ENCODE measurements at regions not wholly inside any gene's neighbourhood (a gene's known extent, or its start where the extent isn't known, plus 50 kb on each side); places are given as distances from the start of the nearest gene placed in this dataset.
A peak's percentile ranks its signal among the peaks of the same experiment; 100 is the strongest.

- H3K9me3 ChIP-seq (ENCODE audit: control insufficient read depth, insufficient read depth, low read length): no peaks in the 10 kb centered on the region
- H4K8ac ChIP-seq (ENCODE audit: low read depth in 2 of 2, low read length in 2 of 2): no peak overlapping the region
- no peak overlapping the region for H2AFZ ChIP-seq (replicated peaks; ENCODE audit: low read length, poor library complexity)
- H2BK120ac ChIP-seq (ENCODE audit: low read depth, low read length): peak overlapping the region; percentile 40; the same call in 1 of the 2 replicates
- H2BK5ac ChIP-seq (ENCODE audit: low read depth, low read length, poor library complexity, severe bottlenecking): no peak overlapping the region
- H3K4me3 ChIP-seq (ENCODE audit: insufficient read depth, low read depth, low read length): no peak overlapping the region
- BruUV-seq (replicated peaks): no TSS peak
- intact Hi-C loops (cut with micrococcal nuclease) (no loop called here), dilution Hi-C loops (cut with HindIII; ENCODE audit: low sequenced_read_pairs, unreplicated experiment) (no loop called here), in situ Hi-C loops (cut with MboI; ENCODE audit: low sequenced_read_pairs) (no loop called here)
- ATAC-seq (ENCODE audit: low read depth) (peak; percentile 27; the same call in 1 of the 2 replicates), DNase-seq (no peak)
- no peak overlapping the region for H3K4me2 ChIP-seq (ENCODE audit: low read depth, low read length)
- no peak overlapping the region for H3K9ac ChIP-seq (ENCODE audit: low read depth, low read length)
- no peaks in the 10 kb centered on the region; the same call in 1 of the 2 replicates for H3K4me1 ChIP-seq (ENCODE audit: control insufficient read depth, insufficient read depth, low read length)
- no peak overlapping the region for H3K56ac ChIP-seq (ENCODE audit: extremely low read depth, insufficient read depth, low read length)
- H4K20me1 ChIP-seq (ENCODE audit: insufficient read depth, low read length): no peaks in the 10 kb centered on the region
- no peak overlapping the region for H3K4ac ChIP-seq (ENCODE audit: low read depth, low read length)
- no peak overlapping the region; the same call in 1 of the 2 replicates for H3K18ac ChIP-seq (ENCODE audit: low read depth, low read length)
- no peak overlapping the region for H2AK5ac ChIP-seq (ENCODE audit: low read depth, low read length)
- H2AK9ac ChIP-seq (replicated peaks; ENCODE audit: low read depth, low read length, poor library complexity): no peak overlapping the region
- no peak overlapping the region for H3K23ac ChIP-seq (ENCODE audit: low read depth, low read length)
- 0 out of 2 replicates have a peak overlapping the region, but pooled peaks have one; percentile 5 for H2BK20ac ChIP-seq (ENCODE audit: low read depth, low read length)
- H2BK15ac ChIP-seq (ENCODE audit: low read depth, low read length): no peak overlapping the region
- no peak overlapping the region for H3K14ac ChIP-seq (replicated peaks; ENCODE audit: low read depth, low read length)
- no peak overlapping the region for H3K27ac ChIP-seq (ENCODE audit: insufficient read depth, low read length)
- H4K91ac ChIP-seq (ENCODE audit: insufficient read depth, low read depth, low read length): peak overlapping the region; percentile 41; the same call in 1 of the 2 replicates
- TF ChIP-seq SMC3 (IDR thresholded peaks at IDR 0.05; ENCODE audit: low read depth, low read length): no peak
- TF ChIP-seq CHD1 (IDR thresholded peaks at IDR 0.05; ENCODE audit: low read depth, low read length): no peak
- no peak for TF ChIP-seq MAFK (IDR thresholded peaks at IDR 0.05; ENCODE audit: low read depth, low read length)
- no peak for TF ChIP-seq RFX5 (IDR thresholded peaks at IDR 0.05; ENCODE audit: low read depth, low read length)
- no peak for TF ChIP-seq CTCF (conservative IDR thresholded peaks at IDR 0.05; ENCODE audit: low read depth, low read length)
- TF ChIP-seq NFE2L2 (IDR thresholded peaks at IDR 0.05; ENCODE audit: low read depth, low read length): no peak
- no peak for TF ChIP-seq USF2 (IDR thresholded peaks at IDR 0.05; ENCODE audit: low read depth, low read length)
- WGBS, 2 experiments (ENCODE audit: extremely low coverage in 2 of 2, insufficient read length in 1 of 2): 72% methylated on average over 2 of the region's 2 CpGs; no CpG with 5 or more reads in 1 of the 2 experiments
- peaks cover 3% of the 10 kb centered on the region for H3K27me3 ChIP-seq (ENCODE audit: control insufficient read depth, insufficient read depth, low read length)
- H3K79me1 ChIP-seq (ENCODE audit: low read depth in 1 of 2, low read length in 2 of 2): no peaks in the 10 kb centered on the region
- H3K36me3 ChIP-seq (ENCODE audit: control insufficient read depth, insufficient read depth, low read length): no peaks in the 10 kb centered on the region
- no peak overlapping the region for H4K5ac ChIP-seq (ENCODE audit: low read depth, low read length)
- CTCF ChIA-PET: interaction anchor here (0.9 kb wide), 1 partner anchor 9 kb away, joined by 4 read pairs; no protein-coding TSS in a partner anchor
- H3K9me1 ChIP-seq (ENCODE audit: insufficient read depth, low read length): no peaks in the 10 kb centered on the region
- POLR2A ChIA-PET (ENCODE audit: unreplicated experiment): no interaction called here
Measured at GRCh38 chr11:95498722-95499425, 267.9 kb upstream of the SESN3 start.

All from IMR-90 (cell line).